Liver (tissue), 8 donors: ENCODE measurements at regions not wholly inside any gene's neighbourhood (a gene's known extent, or its start where the extent isn't known, plus 50 kb on each side); places are given as distances from the start of the nearest gene placed in this dataset.

Experiments used
- DNase-seq: peaks from one replicate; pipeline ENCODE4 v3.0.0-alpha.2; 2017; ENCODE audit warnings: low spot score
- H3K27ac ChIP-seq, 2 donors: one replicate each; pipeline ENCODE4 v1.7.0; 2013; ENCODE audit warnings: inconsistent platforms in 2 of 2, low read length in 2 of 2, control low read depth in 1 of 2, low read depth in 1 of 2, mild to moderate bottlenecking in 1 of 2
- H3K27me3 ChIP-seq, 4 donors: one replicate each; pipeline versions ENCODE4 v1.6.1 to v1.7.0; 2013; ENCODE audit warnings: low read length in 3 of 4, inconsistent platforms in 1 of 4, mild to moderate bottlenecking in 1 of 4, moderate library complexity in 1 of 4; ENCODE audit not compliant: control insufficient read depth in 4 of 4, insufficient read depth in 4 of 4
- H3K36me3 ChIP-seq, 4 donors: one replicate each; pipeline versions ENCODE4 v1.6.1 to v1.7.0; 2013; ENCODE audit warnings: low read length in 3 of 4, mild to moderate bottlenecking in 3 of 4, low read depth in 1 of 4, moderate library complexity in 1 of 4; ENCODE audit not compliant: control insufficient read depth in 4 of 4, insufficient read depth in 3 of 4
- H3K4me1 ChIP-seq, 4 donors: one replicate each; pipeline versions ENCODE4 v1.6.1 to v1.7.0; 2013; ENCODE audit warnings: low read length in 3 of 4, mild to moderate bottlenecking in 3 of 4, moderate library complexity in 1 of 4; ENCODE audit not compliant: control insufficient read depth in 4 of 4, insufficient read depth in 4 of 4
- H3K4me3 ChIP-seq, 3 donors: one replicate each; pipeline versions ENCODE4 v1.6.1 to v1.7.0; 2013; ENCODE audit warnings: low read length in 3 of 3, control low read depth in 1 of 3, low read depth in 1 of 3, mild to moderate bottlenecking in 1 of 3
- H3K9ac ChIP-seq, 2 donors: one replicate each; pipeline ENCODE4 v1.7.0; 2013; ENCODE audit warnings: low read length in 2 of 2, mild to moderate bottlenecking in 2 of 2, moderate library complexity in 2 of 2, control low read depth in 1 of 2, low read depth in 1 of 2
- H3K9me3 ChIP-seq, 4 donors: one replicate each; pipeline versions ENCODE4 v1.6.1 to v1.7.0; 2013; ENCODE audit warnings: low read length in 3 of 4; ENCODE audit not compliant: control insufficient read depth in 4 of 4
- CTCF ChIP-seq: fragments of 150-350 bp; IDR thresholded peaks from 2 replicates; pipeline ENCODE4 v1.5.1; 2017; ENCODE audit warnings: improper control_type of control experiment, low read depth, low read length; ENCODE audit not compliant: missing input control
- EGR1 ChIP-seq, 2 donors: IDR thresholded peaks; 2 replicates each; pipeline ENCODE4 v1.6.1; 2016 to 2018; ENCODE audit warnings: antibody characterized with exemption in 2 of 2, low read depth in 2 of 2
- FOXA1 ChIP-seq: IDR thresholded peaks from 2 replicates; pipeline ENCODE4 v1.6.1; 2016; ENCODE audit warnings: antibody characterized with exemption
- GABPA ChIP-seq, 2 donors: IDR thresholded peaks in 1 of 2; conservative IDR thresholded peaks in 1 of 2; 2 replicates each; pipeline ENCODE4 v1.6.1; 2016; ENCODE audit warnings: antibody characterized with exemption in 2 of 2, mild to moderate bottlenecking in 1 of 2, moderate library complexity in 1 of 2
- HNF4A ChIP-seq, 2 donors: conservative IDR thresholded peaks; 2 replicates each; pipeline ENCODE4 v1.6.1; 2016; ENCODE audit warnings: antibody characterized with exemption in 2 of 2, mild to moderate bottlenecking in 2 of 2
- HNF4G ChIP-seq: IDR thresholded peaks from 2 replicates; pipeline ENCODE4 v1.6.1; 2016; ENCODE audit warnings: antibody characterized with exemption
- JUND ChIP-seq, 2 donors: IDR thresholded peaks; 2 replicates each; pipeline ENCODE4 v1.6.1; 2016; ENCODE audit warnings: antibody characterized with exemption in 2 of 2
- MAX ChIP-seq: IDR thresholded peaks from 2 replicates; pipeline ENCODE4 v1.6.1; 2016; ENCODE audit warnings: antibody characterized with exemption
- NR2F2 ChIP-seq: IDR thresholded peaks from 2 replicates; pipeline ENCODE4 v1.6.1; 2016; ENCODE audit warnings: antibody characterized with exemption
- RAD21 ChIP-seq, 2 donors: IDR thresholded peaks; 2 replicates each; pipeline ENCODE4 v1.6.1; 2016; ENCODE audit warnings: antibody characterized with exemption in 2 of 2, mild to moderate bottlenecking in 2 of 2
- REST ChIP-seq: IDR thresholded peaks from 2 replicates; pipeline ENCODE4 v1.6.1; 2016; ENCODE audit warnings: antibody characterized with exemption, mild to moderate bottlenecking
- SP1 ChIP-seq: IDR thresholded peaks from 2 replicates; pipeline ENCODE4 v1.6.1; 2018; ENCODE audit warnings: antibody characterized with exemption, mild to moderate bottlenecking
- TAF1 ChIP-seq: conservative IDR thresholded peaks from 2 replicates; pipeline ENCODE4 v1.6.1; 2016; ENCODE audit warnings: antibody characterized with exemption, mild to moderate bottlenecking
- YY1 ChIP-seq: IDR thresholded peaks from 2 replicates; pipeline ENCODE4 v1.6.1; 2016; ENCODE audit warnings: antibody characterized with exemption, mild to moderate bottlenecking
- ZBTB33 ChIP-seq: IDR thresholded peaks from 2 replicates; pipeline ENCODE4 v1.6.1; 2016; ENCODE audit warnings: antibody characterized with exemption
- WGBS: extraction: QIAGEN DNeasy Blood & Tissue Kit; methylation state at CpG from one replicate; pipeline ENCODE4 v1.1.7; 2013; 5-methylcytosine and 5-hydroxymethylcytosine counted together
- donor health status: healthy.
- donor health status: healthy.
- donor health status: healthy.
- donor health status: healthy.
- donor health status: healthy.

- TF ChIP-seq SP1, result no peak
- TF ChIP-seq HNF4A (conservative IDR thresholded peaks at IDR 0.05), result no peak
Measured at GRCh38 chr2:241935774-241936173, 66.2 kb downstream of the RTP5 start (continued).

- WGBS, result 78% methylated on average over 55 of the region's 55 CpGs
- no peaks in the 10 kb centered on the region for H3K9me3 ChIP-seq
- no peak overlapping the region for H3K9ac ChIP-seq
Measured at GRCh38 chr2:241936457-241937133, 67.1 kb downstream of the RTP5 start.

More at GRCh38 chr2:241936457-241937133, 67.1 kb downstream of the RTP5 start:
- no peaks in the 10 kb centered on the region for H3K36me3 ChIP-seq
- no peaks in the 10 kb centered on the region for H3K27me3 ChIP-seq
- TF ChIP-seq REST (no peak), CTCF (no peak), JUND (IDR thresholded peaks at IDR 0.05) (no peak), HNF4A (conservative IDR thresholded peaks at IDR 0.05) (no peak), EGR1 (IDR thresholded peaks at IDR 0.05; ENCODE audit: low read depth in 2 of 2) (no peak), ZBTB33 (no peak), MAX (no peak), RAD21 (IDR thresholded peaks at IDR 0.05) (no peak), FOXA1 (no peak), YY1 (no peak), TAF1 (no peak), SP1 (no peak), NR2F2 (no peak), GABPA (IDR thresholded peaks at IDR 0.05 in 1 of 2, conservative IDR thresholded peaks at IDR 0.05 in 1 of 2) (no peak), HNF4G (no peak)
- no peaks in the 10 kb centered on the region for H3K4me1 ChIP-seq
- no peak for DNase-seq
- H3K27ac ChIP-seq, result no peak overlapping the region
- no peak overlapping the region for H3K4me3 ChIP-seq
